Keratinocyte (primary cell): ENCODE measurements at regions not wholly inside any gene's neighbourhood (a gene's known extent, or its start where the extent isn't known, plus 50 kb on each side); places are given as distances from the start of the nearest gene placed in this dataset.
"Not testable (repeated sequence)": the region's sequence is repeated elsewhere in the genome, so short reads cannot be mapped to it uniquely, and the experiment has no call there.

Source experiments
- DNase-seq: peaks from one replicate; pipeline ENCODE4 v3.0.0-alpha.2; 2011; ENCODE audit warnings: low read depth, missing footprints, low spot score
- FAIRE-seq: peaks from 2 replicates; lab custom pipeline; 2011; peaks lifted over from hg19 to GRCh38; lab: Jason Lieb, UNC
- H2AFZ ChIP-seq: 2 replicates; pipeline ENCODE4 v1.6.0; 2012; ENCODE audit warnings: low read length, control low read depth, inconsistent platforms; ENCODE audit not compliant: control insufficient read depth
- H3K27ac ChIP-seq: 2 replicates; pipeline ENCODE4 v1.5.1; 2011; ENCODE audit warnings: low read length; ENCODE audit not compliant: control insufficient read depth, insufficient read depth
- H3K27me3 ChIP-seq: 3 replicates; pipeline ENCODE4 v1.6.0; 2011; ENCODE audit warnings: low read length; ENCODE audit not compliant: control insufficient read depth, insufficient read depth; ENCODE audit errors: extremely low read depth
- H3K36me3 ChIP-seq, 2 experiments: 2 replicates in 1 of 2; 3 replicates in 1 of 2; pipeline ENCODE4 v1.5.1; 2011; ENCODE audit warnings: low read length in 2 of 2, mild to moderate bottlenecking in 1 of 2; ENCODE audit not compliant: control insufficient read depth in 2 of 2, insufficient read depth in 2 of 2; ENCODE audit errors: extremely low read depth in 1 of 2
- H3K4me1 ChIP-seq: 3 replicates; pipeline ENCODE4 v1.5.1; 2011; ENCODE audit warnings: low read length; ENCODE audit not compliant: control insufficient read depth, insufficient read depth; ENCODE audit errors: extremely low read depth
- H3K4me2 ChIP-seq: 3 replicates; pipeline ENCODE4 v1.6.0; 2011; ENCODE audit warnings: low read depth, low read length; ENCODE audit not compliant: control insufficient read depth, insufficient read depth; ENCODE audit errors: extremely low read depth
- H3K4me3 ChIP-seq, 3 experiments: fragments of 200-600 bp in 1 of 3; sonication (generic) in 1 of 3; 2 replicates in 2 of 3; 3 replicates in 1 of 3; pipeline ENCODE4 v1.5.1; 2011 to 2016; ENCODE audit warnings: low read length in 3 of 3, mild to moderate bottlenecking in 3 of 3, control low read depth in 2 of 3, inconsistent platforms in 1 of 3, low read depth in 1 of 3, mixed read lengths in 1 of 3, mixed run types in 1 of 3, moderate library complexity in 1 of 3; ENCODE audit not compliant: control insufficient read depth in 2 of 3, insufficient read depth in 2 of 3; ENCODE audit errors: extremely low read depth in 1 of 3
- H3K79me2 ChIP-seq: 2 replicates; pipeline ENCODE4 v1.6.0; 2012; ENCODE audit warnings: low read length; ENCODE audit not compliant: control insufficient read depth, insufficient read depth
- H3K9ac ChIP-seq: 3 replicates; pipeline ENCODE4 v1.6.0; 2011; ENCODE audit warnings: low read length; ENCODE audit not compliant: control insufficient read depth, insufficient read depth; ENCODE audit errors: extremely low read depth
- H3K9me1 ChIP-seq: 3 replicates; pipeline ENCODE4 v1.6.0; 2011; ENCODE audit warnings: low read length; ENCODE audit not compliant: control insufficient read depth, insufficient read depth; ENCODE audit errors: extremely low read depth
- H3K9me3 ChIP-seq: 2 replicates; pipeline ENCODE4 v1.5.1; 2012; ENCODE audit warnings: low read depth, low read length; ENCODE audit not compliant: control insufficient read depth
- H4K20me1 ChIP-seq: 3 replicates; pipeline ENCODE4 v1.6.0; 2011; ENCODE audit warnings: low read length; ENCODE audit not compliant: control insufficient read depth, insufficient read depth; ENCODE audit errors: extremely low read depth
- EZH2 ChIP-seq: IDR thresholded peaks from one replicate; pipeline ENCODE4 v1.6.1; 2012; ENCODE audit warnings: inconsistent platforms, mild to moderate bottlenecking, low read length, moderate library complexity
- dilution Hi-C: fragments of 300-500 bp; cut with MboI; formaldehyde crosslinking; loops from one replicate; pipeline ENCODE4 v1.7.0; 2020; ENCODE audit warnings: low sequenced_read_pairs; ENCODE audit not compliant: extremely low pct_ligation_motif_present
- TF ChIP-seq, protein P1 (sequence below), 3 experiments: IDR thresholded peaks in 1 of 3; conservative IDR thresholded peaks in 1 of 3; optimal IDR thresholded peaks in 1 of 3; 2 replicates in 2 of 3; 3 replicates in 1 of 3; pipeline versions ENCODE3 to v1.5.1; 2011; ENCODE audit warnings: low read length in 3 of 3, mild to moderate bottlenecking in 3 of 3, moderate library complexity in 2 of 3, control low read depth in 1 of 3, inconsistent platforms in 1 of 3; ENCODE audit not compliant: insufficient read depth in 2 of 3; ENCODE audit errors: extremely low read depth in 1 of 3

DNA sequence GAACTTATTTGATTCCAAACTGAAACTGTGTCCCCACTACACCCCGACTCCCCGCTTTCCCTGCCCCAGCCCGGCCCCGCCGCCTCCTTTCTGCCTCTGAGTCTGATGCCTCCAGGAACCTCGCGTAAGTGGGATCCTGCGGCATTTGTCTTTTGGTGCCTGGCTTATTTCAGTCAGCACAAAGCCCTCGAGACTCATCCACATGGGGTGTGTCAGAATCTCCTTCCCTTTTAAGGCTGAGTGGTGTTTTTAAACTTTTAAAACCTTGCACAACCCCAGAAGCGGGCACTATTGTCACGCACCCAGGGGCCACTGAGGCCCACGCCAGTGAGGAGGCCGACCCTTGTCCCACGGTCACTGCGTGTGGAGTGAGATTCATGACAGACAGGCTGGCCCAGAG is 206.9 kb downstream of the NPIPB11 start:
- DNase-seq, dilution Hi-C loops, H4K20me1 ChIP-seq, H3K27me3 ChIP-seq, H3K36me3 ChIP-seq, H3K4me1 ChIP-seq, H3K9me1 ChIP-seq, H3K9me3 ChIP-seq, H2AFZ ChIP-seq, H3K27ac ChIP-seq, H3K79me2 ChIP-seq, FAIRE-seq, H3K9ac ChIP-seq, H3K4me3 ChIP-seq, H3K4me2 ChIP-seq: not testable (repeated sequence)

DNA sequence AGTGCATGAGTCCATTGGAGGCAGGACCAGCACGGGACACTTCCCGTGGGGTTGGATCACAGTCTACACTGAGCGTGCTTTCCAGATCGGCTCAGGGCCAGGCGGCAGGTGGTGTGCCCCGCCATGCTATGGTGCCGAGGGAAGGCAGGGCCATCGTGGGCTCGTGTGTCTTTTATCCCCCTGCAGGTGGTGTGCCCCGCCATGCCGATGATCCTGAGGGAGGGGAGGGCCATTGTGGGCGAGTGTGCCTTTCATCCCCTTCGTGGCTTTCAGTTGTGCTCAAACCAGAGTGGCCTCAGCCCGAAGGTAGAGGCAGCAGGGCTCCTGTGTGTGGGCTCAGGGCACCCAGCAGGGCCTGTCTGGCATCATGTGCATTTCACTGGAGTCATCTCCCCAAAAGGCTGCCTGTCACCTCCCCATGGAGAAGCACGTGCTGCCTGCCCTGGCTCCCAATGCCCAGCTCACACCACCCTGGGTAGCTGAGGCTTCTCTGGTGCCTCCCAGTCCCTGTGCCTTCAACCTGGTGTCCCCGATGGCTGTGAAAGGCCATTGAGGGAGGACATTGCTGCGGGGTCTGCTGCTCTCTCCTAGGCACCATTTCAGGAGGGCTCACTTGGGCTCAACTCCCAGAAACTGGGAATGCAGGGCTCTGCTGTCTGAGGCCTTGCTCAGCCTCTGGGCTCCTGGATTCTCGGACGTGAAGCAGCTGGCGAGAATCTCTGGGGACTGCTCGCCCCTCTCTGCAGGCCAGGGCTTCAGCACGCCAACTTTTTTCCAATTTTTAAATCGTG is 207.6 kb downstream of the NPIPB11 start:
- Histone ChIP-seq H2AFZ (no peak overlapping the region), H3K4me1 (no peaks in the 10 kb centered on the region), H3K27me3 (peaks cover 3% of the 10 kb centered on the region), H3K27ac (no peak overlapping the region), H3K9ac (no peak overlapping the region), H4K20me1 (no peaks in the 10 kb centered on the region), H3K4me3 (no peak overlapping the region), H3K36me3 (no peaks in the 10 kb centered on the region), H3K9me3 (no peaks in the 10 kb centered on the region), H3K9me1 (no peaks in the 10 kb centered on the region), H3K79me2 (no peaks in the 10 kb centered on the region), H3K4me2 (no peak overlapping the region)
- FAIRE-seq (no peak), DNase-seq (no peak)
- dilution Hi-C loops = no loop called here
- TF ChIP-seq EZH2 = no peak
- TF ChIP-seq, protein P1, sequence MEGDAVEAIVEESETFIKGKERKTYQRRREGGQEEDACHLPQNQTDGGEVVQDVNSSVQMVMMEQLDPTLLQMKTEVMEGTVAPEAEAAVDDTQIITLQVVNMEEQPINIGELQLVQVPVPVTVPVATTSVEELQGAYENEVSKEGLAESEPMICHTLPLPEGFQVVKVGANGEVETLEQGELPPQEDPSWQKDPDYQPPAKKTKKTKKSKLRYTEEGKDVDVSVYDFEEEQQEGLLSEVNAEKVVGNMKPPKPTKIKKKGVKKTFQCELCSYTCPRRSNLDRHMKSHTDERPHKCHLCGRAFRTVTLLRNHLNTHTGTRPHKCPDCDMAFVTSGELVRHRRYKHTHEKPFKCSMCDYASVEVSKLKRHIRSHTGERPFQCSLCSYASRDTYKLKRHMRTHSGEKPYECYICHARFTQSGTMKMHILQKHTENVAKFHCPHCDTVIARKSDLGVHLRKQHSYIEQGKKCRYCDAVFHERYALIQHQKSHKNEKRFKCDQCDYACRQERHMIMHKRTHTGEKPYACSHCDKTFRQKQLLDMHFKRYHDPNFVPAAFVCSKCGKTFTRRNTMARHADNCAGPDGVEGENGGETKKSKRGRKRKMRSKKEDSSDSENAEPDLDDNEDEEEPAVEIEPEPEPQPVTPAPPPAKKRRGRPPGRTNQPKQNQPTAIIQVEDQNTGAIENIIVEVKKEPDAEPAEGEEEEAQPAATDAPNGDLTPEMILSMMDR (optimal IDR thresholded peaks at IDR 0.05 in 1 of 3, IDR thresholded peaks at IDR 0.05 in 1 of 3, conservative IDR thresholded peaks at IDR 0.05 in 1 of 3; ENCODE audit: extremely low read depth in 1 of 3, insufficient read depth in 2 of 3, low read length in 3 of 3) = no peak

DNA sequence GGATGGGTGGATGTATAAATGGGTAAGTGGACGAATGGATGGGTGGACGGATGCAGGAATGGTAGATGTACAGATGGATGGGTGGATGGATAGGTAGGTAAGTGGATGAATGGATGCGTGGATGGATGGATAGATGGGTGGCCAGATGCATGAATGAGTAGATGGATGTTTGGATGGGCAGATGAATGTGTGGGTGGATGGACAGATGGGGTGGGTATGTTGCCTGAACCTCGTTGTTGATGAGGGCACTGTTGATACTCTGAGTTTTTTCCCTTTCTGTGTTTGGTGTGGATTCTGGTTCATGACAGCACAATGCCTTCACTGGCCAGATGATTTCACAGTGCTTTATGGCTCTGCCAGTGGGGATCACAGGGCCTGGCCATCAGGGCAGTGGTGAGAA is 208.3 kb downstream of the NPIPB11 start:
- H3K4me3 ChIP-seq = no peak overlapping the region
- H3K36me3 ChIP-seq = no peaks in the 10 kb centered on the region
- no peak overlapping the region for H2AFZ ChIP-seq
- DNase-seq = no peak
- H4K20me1 ChIP-seq = no peaks in the 10 kb centered on the region
- TF ChIP-seq, protein P1 (optimal IDR thresholded peaks at IDR 0.05 in 1 of 3, IDR thresholded peaks at IDR 0.05 in 1 of 3, conservative IDR thresholded peaks at IDR 0.05 in 1 of 3; ENCODE audit: extremely low read depth in 1 of 3, insufficient read depth in 2 of 3, low read length in 3 of 3) = no peak
- no peak for TF ChIP-seq EZH2
- H3K4me2 ChIP-seq = no peak overlapping the region
- H3K9me3 ChIP-seq = no peaks in the 10 kb centered on the region
- no peaks in the 10 kb centered on the region for H3K9me1 ChIP-seq
- no peak overlapping the region for H3K9ac ChIP-seq
- H3K27ac ChIP-seq = no peak overlapping the region
- dilution Hi-C loops = no loop called here
- no peaks in the 10 kb centered on the region for H3K79me2 ChIP-seq
- H3K27me3 ChIP-seq = peaks cover 3% of the 10 kb centered on the region
- no peaks in the 10 kb centered on the region for H3K4me1 ChIP-seq
- FAIRE-seq = no peak
